Esophagus muscularis mucosa (tissue), 3 donors: ENCODE measurements at regions not wholly inside any gene's neighbourhood (a gene's known extent, or its start where the extent isn't known, plus 50 kb on each side); places are given as distances from the start of the nearest gene placed in this dataset.

ENCODE experiments used
- CTCF ChIP-seq, 3 experiments: fragments of 200-600 bp in 2 of 3; fragments of 450-650 bp in 1 of 3; sonication (generic) in 2 of 3; IDR thresholded peaks; one replicate each; pipeline ENCODE4 v1.5.1; 2017 to 2019; ENCODE audit warnings: antibody characterized with exemption in 3 of 3, mild to moderate bottlenecking in 2 of 3, moderate library complexity in 1 of 3
- POLR2A ChIP-seq: fragments of 450-650 bp; IDR thresholded peaks from one replicate; pipeline ENCODE4 v1.6.1; 2017; ENCODE audit warnings: antibody characterized with exemption, moderate library complexity, mild to moderate bottlenecking, low read depth
- POLR2AphosphoS5 ChIP-seq, 2 donors: sonication (generic); formaldehyde crosslinking; IDR thresholded peaks; one replicate each; pipeline ENCODE4 v1.6.1; 2017; ENCODE audit warnings: antibody characterized with exemption in 2 of 2

DNA sequence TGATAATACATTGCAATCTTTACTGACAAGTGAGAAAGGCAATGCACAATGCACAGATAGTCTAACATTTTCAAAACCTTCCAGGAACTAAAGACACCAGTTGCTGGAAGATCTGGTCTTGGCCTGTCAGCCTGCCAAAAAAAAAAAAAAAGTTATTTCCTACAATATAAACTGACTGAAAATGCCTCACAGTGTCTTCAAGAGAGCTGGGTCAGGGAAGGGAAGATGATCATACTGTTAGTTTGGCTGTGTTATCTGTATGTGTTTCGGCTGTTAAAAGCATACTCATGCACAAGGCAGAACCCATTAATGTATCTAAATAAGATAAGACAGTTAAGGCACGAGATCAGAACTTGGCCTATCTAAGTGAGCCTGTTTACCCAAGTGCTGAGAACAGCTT lies 673.4 kb downstream of the MECOM start:
- TF ChIP-seq POLR2A (no peak), CTCF (IDR thresholded peaks at IDR 0.05) (no peak), POLR2AphosphoS5 (IDR thresholded peaks at IDR 0.05) (no peak)
